ENCODE measurements at regions not wholly inside any gene's neighbourhood (a gene's known extent, or its start where the extent isn't known, plus 50 kb on each side); places are given as distances from the start of the nearest gene placed in this dataset.

GRCh38 chr20:11212272-11212671, 538.5 kb upstream of the JAG1 start:
- no peak for DNase-seq (ENCODE audit: low spot score)
- TF ChIP-seq, protein P1, sequence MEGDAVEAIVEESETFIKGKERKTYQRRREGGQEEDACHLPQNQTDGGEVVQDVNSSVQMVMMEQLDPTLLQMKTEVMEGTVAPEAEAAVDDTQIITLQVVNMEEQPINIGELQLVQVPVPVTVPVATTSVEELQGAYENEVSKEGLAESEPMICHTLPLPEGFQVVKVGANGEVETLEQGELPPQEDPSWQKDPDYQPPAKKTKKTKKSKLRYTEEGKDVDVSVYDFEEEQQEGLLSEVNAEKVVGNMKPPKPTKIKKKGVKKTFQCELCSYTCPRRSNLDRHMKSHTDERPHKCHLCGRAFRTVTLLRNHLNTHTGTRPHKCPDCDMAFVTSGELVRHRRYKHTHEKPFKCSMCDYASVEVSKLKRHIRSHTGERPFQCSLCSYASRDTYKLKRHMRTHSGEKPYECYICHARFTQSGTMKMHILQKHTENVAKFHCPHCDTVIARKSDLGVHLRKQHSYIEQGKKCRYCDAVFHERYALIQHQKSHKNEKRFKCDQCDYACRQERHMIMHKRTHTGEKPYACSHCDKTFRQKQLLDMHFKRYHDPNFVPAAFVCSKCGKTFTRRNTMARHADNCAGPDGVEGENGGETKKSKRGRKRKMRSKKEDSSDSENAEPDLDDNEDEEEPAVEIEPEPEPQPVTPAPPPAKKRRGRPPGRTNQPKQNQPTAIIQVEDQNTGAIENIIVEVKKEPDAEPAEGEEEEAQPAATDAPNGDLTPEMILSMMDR (IDR thresholded peaks at IDR 0.05; ENCODE audit: borderline replicate concordance, control extremely low read depth, extremely low read depth, insufficient read depth, missing control alignments), result no peak
- in situ Hi-C loops (cut with MboI; ENCODE audit: low sequenced_read_pairs, unreplicated experiment), result no loop called here

- in situ Hi-C loops (cut with MboI; ENCODE audit: low sequenced_read_pairs, unreplicated experiment), result no loop called here
- DNase-seq (ENCODE audit: low spot score), result no peak
- TF ChIP-seq, protein P1 (IDR thresholded peaks at IDR 0.05; ENCODE audit: borderline replicate concordance, control extremely low read depth, extremely low read depth, insufficient read depth, missing control alignments), result no peak
Measured at GRCh38 chr20:11212902-11213301, 539.1 kb upstream of the JAG1 start.

DNA sequence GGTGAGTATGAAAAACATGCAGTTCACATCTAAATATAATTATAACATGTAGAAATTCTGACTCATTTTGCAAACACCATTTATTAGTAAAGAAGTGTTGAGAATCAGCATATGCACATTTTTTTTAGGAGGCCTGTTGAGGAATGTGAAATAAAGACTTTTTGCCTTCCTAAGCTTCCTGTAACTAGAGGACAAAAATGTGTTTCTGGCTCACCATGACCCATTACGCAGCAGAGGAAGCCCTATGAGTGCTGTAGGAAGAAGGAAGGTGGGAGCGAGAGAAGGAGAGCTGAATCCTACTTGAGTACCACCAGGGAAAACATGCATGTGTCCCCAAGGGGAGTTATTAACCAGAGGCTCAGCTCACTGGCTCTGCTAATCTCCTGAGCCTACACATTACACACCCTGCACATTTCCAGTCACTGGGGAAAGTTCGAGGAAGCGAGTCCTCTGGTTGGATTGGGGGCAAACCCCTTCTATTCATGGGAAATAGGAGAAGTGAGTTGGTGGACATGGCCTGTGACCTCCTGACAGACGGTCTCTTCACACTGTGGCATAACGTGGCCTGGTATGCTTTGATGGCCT, 540.5 kb upstream of the JAG1 start:
- DNase-seq (ENCODE audit: low spot score), result no peak
- TF ChIP-seq, protein P1 (IDR thresholded peaks at IDR 0.05; ENCODE audit: borderline replicate concordance, control extremely low read depth, extremely low read depth, insufficient read depth, missing control alignments), result no peak
- in situ Hi-C loops (cut with MboI; ENCODE audit: low sequenced_read_pairs, unreplicated experiment), result no loop called here

DNA sequence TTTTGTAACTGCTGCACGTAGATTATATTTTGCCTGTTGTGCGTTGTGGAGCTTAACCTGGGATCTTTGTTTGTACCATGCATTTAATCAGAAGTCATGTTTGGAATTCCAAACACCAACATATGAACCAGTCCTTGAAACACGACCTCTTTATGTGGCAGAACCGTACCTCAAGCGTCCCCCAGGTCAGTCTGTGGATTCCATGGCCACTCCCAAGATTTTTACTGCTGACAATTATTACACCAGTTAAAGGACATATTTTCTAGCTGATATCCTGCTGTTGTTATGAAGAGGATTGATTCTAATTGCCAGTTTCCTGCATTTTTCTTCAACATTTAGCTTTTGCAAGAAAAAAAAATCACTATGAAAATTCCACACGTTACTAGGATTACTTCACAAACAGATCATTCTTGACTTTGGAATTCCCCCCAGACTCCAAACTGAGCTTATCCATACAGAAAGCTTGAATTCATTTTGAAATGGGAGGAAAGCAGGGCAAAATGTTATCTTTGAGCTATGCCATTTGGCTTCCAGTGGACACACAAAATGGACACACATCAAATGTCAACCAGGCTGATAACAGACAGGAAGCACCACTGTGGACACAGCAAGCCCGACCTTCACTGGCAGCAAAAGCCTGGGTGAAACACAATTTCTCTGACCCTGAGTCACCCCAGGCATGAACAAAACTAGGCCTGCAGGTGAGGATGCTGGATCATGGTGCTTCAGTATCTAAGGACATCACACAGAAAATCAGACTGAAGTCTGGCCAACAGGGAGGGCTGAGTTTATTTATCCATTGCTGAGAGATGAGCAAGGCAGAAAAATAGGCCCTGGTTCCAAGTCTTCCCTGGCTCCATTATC, 542.9 kb upstream of the JAG1 start:
- no peak for DNase-seq (ENCODE audit: low spot score)
- in situ Hi-C loops (cut with MboI; ENCODE audit: low sequenced_read_pairs, unreplicated experiment), result no loop called here
- TF ChIP-seq, protein P1 (IDR thresholded peaks at IDR 0.05; ENCODE audit: borderline replicate concordance, control extremely low read depth, extremely low read depth, insufficient read depth, missing control alignments), result no peak

DNA sequence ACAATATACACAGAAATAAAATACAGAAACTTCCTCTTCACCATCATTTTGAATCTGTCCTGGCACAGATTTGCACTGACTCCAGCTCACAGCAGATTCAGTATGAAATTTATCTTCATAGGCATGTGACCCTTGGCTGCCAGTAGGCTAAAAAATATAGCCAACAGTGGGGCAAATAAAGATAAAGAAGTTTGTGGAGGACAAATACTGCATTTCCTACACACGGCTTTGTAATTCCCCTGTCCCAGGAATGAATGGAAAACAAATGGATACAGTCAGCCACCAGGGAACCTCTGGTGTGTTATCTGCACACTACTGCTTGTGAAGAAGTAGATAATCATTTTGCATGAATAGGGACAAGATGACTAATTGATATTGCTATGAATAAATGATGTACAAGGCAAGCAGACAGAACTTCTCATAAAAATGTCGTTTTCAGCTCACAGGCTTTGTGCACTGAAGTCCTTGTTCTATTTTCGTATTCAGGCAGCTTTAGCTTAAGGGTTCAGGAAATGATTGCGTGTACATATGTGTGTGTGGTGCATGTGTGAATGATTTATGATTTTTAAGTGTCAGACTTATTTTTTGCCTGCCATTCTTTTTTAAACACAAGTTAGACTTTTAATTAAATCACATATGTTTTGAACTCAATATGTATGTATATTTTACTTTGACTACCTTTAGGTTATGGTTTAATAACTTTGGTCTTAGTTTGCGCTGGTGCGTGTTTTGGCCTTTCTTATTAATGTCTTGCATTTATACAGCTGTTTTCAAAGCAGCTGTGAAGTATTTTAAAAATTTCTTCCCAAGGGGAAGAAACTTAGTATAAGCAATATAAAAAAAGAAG, 543.8 kb upstream of the JAG1 start:
- in situ Hi-C loops (cut with MboI; ENCODE audit: low sequenced_read_pairs, unreplicated experiment), result no loop called here
- no peak for DNase-seq (ENCODE audit: low spot score)
- TF ChIP-seq, protein P1 (IDR thresholded peaks at IDR 0.05; ENCODE audit: borderline replicate concordance, control extremely low read depth, extremely low read depth, insufficient read depth, missing control alignments), result no peak

- no peak for DNase-seq (ENCODE audit: low spot score)
- in situ Hi-C loops (cut with MboI; ENCODE audit: low sequenced_read_pairs, unreplicated experiment), result no loop called here
- TF ChIP-seq, protein P1 (IDR thresholded peaks at IDR 0.05; ENCODE audit: borderline replicate concordance, control extremely low read depth, extremely low read depth, insufficient read depth, missing control alignments), result no peak
Measured at GRCh38 chr20:11218173-11218680, 544.4 kb upstream of the JAG1 start.

Data from GM13976 (cell line).